Prostate gland (tissue), 2 donors: ENCODE measurements at regions not wholly inside any gene's neighbourhood (a gene's known extent, or its start where the extent isn't known, plus 50 kb on each side); places are given as distances from the start of the nearest gene placed in this dataset.

Experiments
- POLR2A ChIP-seq: fragments of 450-650 bp; IDR thresholded peaks from one replicate; pipeline ENCODE4 v1.6.1; 2016; ENCODE audit warnings: antibody characterized with exemption, mild to moderate bottlenecking
- POLR2AphosphoS5 ChIP-seq: sonication (generic); formaldehyde crosslinking; IDR thresholded peaks from one replicate; pipeline ENCODE4 v1.6.1; 2017; ENCODE audit warnings: antibody characterized with exemption
- TF ChIP-seq, protein P1 (sequence below), 4 experiments: fragments of 200-600 bp in 2 of 4; fragments of 450-650 bp in 2 of 4; sonication (generic) in 2 of 4; IDR thresholded peaks; 1 replicate in 3 of 4; 2 replicates in 1 of 4; pipeline ENCODE4 v1.5.1; 2016 to 2019; ENCODE audit warnings: antibody characterized with exemption in 4 of 4, mild to moderate bottlenecking in 2 of 4, moderate library complexity in 2 of 4

GRCh38 chr14:49516286-49516685 is 69.9 kb downstream of the RPS29 start:
- TF ChIP-seq POLR2A (no peak), POLR2AphosphoS5 (no peak)
- TF ChIP-seq, protein P1, sequence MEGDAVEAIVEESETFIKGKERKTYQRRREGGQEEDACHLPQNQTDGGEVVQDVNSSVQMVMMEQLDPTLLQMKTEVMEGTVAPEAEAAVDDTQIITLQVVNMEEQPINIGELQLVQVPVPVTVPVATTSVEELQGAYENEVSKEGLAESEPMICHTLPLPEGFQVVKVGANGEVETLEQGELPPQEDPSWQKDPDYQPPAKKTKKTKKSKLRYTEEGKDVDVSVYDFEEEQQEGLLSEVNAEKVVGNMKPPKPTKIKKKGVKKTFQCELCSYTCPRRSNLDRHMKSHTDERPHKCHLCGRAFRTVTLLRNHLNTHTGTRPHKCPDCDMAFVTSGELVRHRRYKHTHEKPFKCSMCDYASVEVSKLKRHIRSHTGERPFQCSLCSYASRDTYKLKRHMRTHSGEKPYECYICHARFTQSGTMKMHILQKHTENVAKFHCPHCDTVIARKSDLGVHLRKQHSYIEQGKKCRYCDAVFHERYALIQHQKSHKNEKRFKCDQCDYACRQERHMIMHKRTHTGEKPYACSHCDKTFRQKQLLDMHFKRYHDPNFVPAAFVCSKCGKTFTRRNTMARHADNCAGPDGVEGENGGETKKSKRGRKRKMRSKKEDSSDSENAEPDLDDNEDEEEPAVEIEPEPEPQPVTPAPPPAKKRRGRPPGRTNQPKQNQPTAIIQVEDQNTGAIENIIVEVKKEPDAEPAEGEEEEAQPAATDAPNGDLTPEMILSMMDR (IDR thresholded peaks at IDR 0.05), result no peak
